ENCODE measurements at regions not wholly inside any gene's neighbourhood (a gene's known extent, or its start where the extent isn't known, plus 50 kb on each side); places are given as distances from the start of the nearest gene placed in this dataset.

GRCh38 chr2:20103530-20103929 is 52.1 kb upstream of the LAPTM4A start:
- H3K36me3 ChIP-seq (ENCODE audit: control insufficient read depth, insufficient read depth, low read length) = no peaks in the 10 kb centered on the region
- peaks cover 14% of the 10 kb centered on the region for H3K4me1 ChIP-seq (ENCODE audit: control insufficient read depth, insufficient read depth, low read length)
- H3K27me3 ChIP-seq (ENCODE audit: control insufficient read depth, insufficient read depth, low read length) = no peaks in the 10 kb centered on the region
- H3K9ac ChIP-seq (ENCODE audit: low read length) = no peak overlapping the region
- no peaks in the 10 kb centered on the region for H3K9me3 ChIP-seq (ENCODE audit: control insufficient read depth, low read length)
- H3K4me3 ChIP-seq (ENCODE audit: low read length) = no peak overlapping the region
